ENCODE measurements at regions not wholly inside any gene's neighbourhood (a gene's known extent, or its start where the extent isn't known, plus 50 kb on each side); places are given as distances from the start of the nearest gene placed in this dataset.

- TF ChIP-seq CTCF (conservative IDR thresholded peaks at IDR 0.05) = no peak
- TF ChIP-seq ZFX (IDR thresholded peaks at IDR 0.05) = no peak
These were observed 599.6 kb upstream of the PKDCC start for GRCh38 chr2:41448221-41448620.
